ENCODE measurements at regions not wholly inside any gene's neighbourhood (a gene's known extent, or its start where the extent isn't known, plus 50 kb on each side); places are given as distances from the start of the nearest gene placed in this dataset.

DNA sequence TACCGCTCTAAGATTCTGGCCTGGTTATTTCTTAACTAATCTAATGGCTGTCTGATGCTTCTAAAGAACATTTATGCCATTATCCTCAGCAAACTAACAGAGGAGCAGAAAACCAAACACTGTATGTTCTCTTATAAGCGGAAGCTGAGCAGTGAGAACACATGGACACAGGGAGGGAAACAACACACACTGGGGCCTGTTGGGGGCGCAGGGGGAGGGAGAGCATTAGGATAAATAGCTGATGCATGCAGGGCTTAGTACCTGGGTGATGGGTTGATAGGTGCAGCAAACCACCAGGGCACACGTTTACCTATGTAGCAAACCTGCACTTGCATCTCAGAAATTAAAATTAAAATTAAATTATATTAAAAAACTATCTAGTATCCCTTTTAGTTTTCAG lies 853.5 kb downstream of the GATA3 start:
- no peak for TF ChIP-seq YY1 (IDR thresholded peaks at IDR 0.05; ENCODE audit: extremely low read depth, insufficient replicate concordance, low read depth, low read length)
- TF ChIP-seq CTCF (IDR thresholded peaks at IDR 0.05 in 2 of 3, conservative IDR thresholded peaks at IDR 0.05 in 1 of 3; ENCODE audit: borderline replicate concordance in 1 of 3, insufficient read depth in 1 of 3, low read depth in 2 of 3, low read length in 2 of 3), result no peak
- TF ChIP-seq EZH2phosphoT487 (IDR thresholded peaks at IDR 0.05; ENCODE audit: borderline replicate concordance), result no peak
- no peak for TF ChIP-seq POLR2A (IDR thresholded peaks at IDR 0.05; ENCODE audit: borderline replicate concordance, extremely low read depth, insufficient read depth, insufficient read length)
- TF ChIP-seq ATF3 (IDR thresholded peaks at IDR 0.05), result no peak
- TF ChIP-seq JUND (IDR thresholded peaks at IDR 0.05), result no peak
- no peak for TF ChIP-seq CBX3 (IDR thresholded peaks at IDR 0.05; ENCODE audit: low read depth)
- TF ChIP-seq RAD21 (IDR thresholded peaks at IDR 0.05; ENCODE audit: low read depth), result no peak
- no peak for TF ChIP-seq EZH2 (IDR thresholded peaks at IDR 0.05)

All from HCT116 (cell line).